GM21619 (cell line): ENCODE measurements at regions not wholly inside any gene's neighbourhood (a gene's known extent, or its start where the extent isn't known, plus 50 kb on each side); places are given as distances from the start of the nearest gene placed in this dataset.

Experiments used
- ATAC-seq: cut with Tn5 transposase; IDR thresholded peaks from one replicate; pipeline ENCODE4 v1.9.1; 2021; ENCODE audit not compliant: unreplicated experiment

GRCh38 chr13:73602295-73602694 lies 531.9 kb downstream of the KLF12 start:
- ATAC-seq: no peak

- no peak for ATAC-seq
These were observed 532.5 kb downstream of the KLF12 start for GRCh38 chr13:73601708-73602107.

GRCh38 chr13:73599232-73600128 lies 534.7 kb downstream of the KLF12 start:
- ATAC-seq: no peak

- ATAC-seq: no peak
These were observed 536.0 kb downstream of the KLF12 start for GRCh38 chr13:73598020-73598712.

GRCh38 chr13:73596382-73596781 lies 537.6 kb downstream of the KLF5 start:
- ATAC-seq: no peak

- ATAC-seq: no peak
These were observed 534.5 kb downstream of the KLF5 start for GRCh38 chr13:73593199-73593765.

- no peak for ATAC-seq
These were observed 533.1 kb downstream of the KLF5 start for GRCh38 chr13:73591861-73592260.

GRCh38 chr13:73590795-73591194 lies 532.0 kb downstream of the KLF5 start:
- no peak for ATAC-seq

- ATAC-seq: no peak
These were observed 526.4 kb downstream of the KLF5 start for GRCh38 chr13:73585236-73585635.

GRCh38 chr13:73583331-73583730 lies 524.5 kb downstream of the KLF5 start:
- no peak for ATAC-seq

GRCh38 chr13:73580513-73581267 lies 521.9 kb downstream of the KLF5 start:
- ATAC-seq: no peak

GRCh38 chr13:73579574-73580274 lies 520.9 kb downstream of the KLF5 start:
- no peak for ATAC-seq

GRCh38 chr13:73578251-73578875 lies 519.6 kb downstream of the KLF5 start:
- no peak for ATAC-seq

- no peak for ATAC-seq
These were observed 517.5 kb downstream of the KLF5 start for GRCh38 chr13:73576291-73576690.

- ATAC-seq: no peak
These were observed 514.0 kb downstream of the KLF5 start for GRCh38 chr13:73572824-73573223.

- ATAC-seq: no peak
These were observed 512.6 kb downstream of the KLF5 start for GRCh38 chr13:73571376-73571775.

GRCh38 chr13:73556902-73557301 lies 498.1 kb downstream of the KLF5 start:
- no peak for ATAC-seq

GRCh38 chr13:73556128-73556527 lies 497.3 kb downstream of the KLF5 start:
- no peak for ATAC-seq

- no peak for ATAC-seq
These were observed 492.9 kb downstream of the KLF5 start for GRCh38 chr13:73551736-73552135.

- no peak for ATAC-seq
These were observed 490.9 kb downstream of the KLF5 start for GRCh38 chr13:73549717-73550116.
